Keratinocyte (primary cell): ENCODE measurements at regions not wholly inside any gene's neighbourhood (a gene's known extent, or its start where the extent isn't known, plus 50 kb on each side); places are given as distances from the start of the nearest gene placed in this dataset.
A peak's percentile ranks its signal among the peaks of the same experiment; 100 is the strongest.

Source experiments
- DNase-seq: peaks from one replicate; pipeline ENCODE4 v3.0.0-alpha.2; 2011; ENCODE audit warnings: low read depth, missing footprints, low spot score
- FAIRE-seq: peaks from 2 replicates; lab custom pipeline; 2011; peaks lifted over from hg19 to GRCh38; lab: Jason Lieb, UNC
- H2AFZ ChIP-seq: 2 replicates; pipeline ENCODE4 v1.6.0; 2012; ENCODE audit warnings: low read length, control low read depth, inconsistent platforms; ENCODE audit not compliant: control insufficient read depth
- H3K27ac ChIP-seq: 2 replicates; pipeline ENCODE4 v1.5.1; 2011; ENCODE audit warnings: low read length; ENCODE audit not compliant: control insufficient read depth, insufficient read depth
- H3K27me3 ChIP-seq: 3 replicates; pipeline ENCODE4 v1.6.0; 2011; ENCODE audit warnings: low read length; ENCODE audit not compliant: control insufficient read depth, insufficient read depth; ENCODE audit errors: extremely low read depth
- H3K36me3 ChIP-seq, 2 experiments: 2 replicates in 1 of 2; 3 replicates in 1 of 2; pipeline ENCODE4 v1.5.1; 2011; ENCODE audit warnings: low read length in 2 of 2, mild to moderate bottlenecking in 1 of 2; ENCODE audit not compliant: control insufficient read depth in 2 of 2, insufficient read depth in 2 of 2; ENCODE audit errors: extremely low read depth in 1 of 2
- H3K4me1 ChIP-seq: 3 replicates; pipeline ENCODE4 v1.5.1; 2011; ENCODE audit warnings: low read length; ENCODE audit not compliant: control insufficient read depth, insufficient read depth; ENCODE audit errors: extremely low read depth
- H3K4me2 ChIP-seq: 3 replicates; pipeline ENCODE4 v1.6.0; 2011; ENCODE audit warnings: low read depth, low read length; ENCODE audit not compliant: control insufficient read depth, insufficient read depth; ENCODE audit errors: extremely low read depth
- H3K4me3 ChIP-seq, 3 experiments: fragments of 200-600 bp in 1 of 3; sonication (generic) in 1 of 3; 2 replicates in 2 of 3; 3 replicates in 1 of 3; pipeline ENCODE4 v1.5.1; 2011 to 2016; ENCODE audit warnings: low read length in 3 of 3, mild to moderate bottlenecking in 3 of 3, control low read depth in 2 of 3, inconsistent platforms in 1 of 3, low read depth in 1 of 3, mixed read lengths in 1 of 3, mixed run types in 1 of 3, moderate library complexity in 1 of 3; ENCODE audit not compliant: control insufficient read depth in 2 of 3, insufficient read depth in 2 of 3; ENCODE audit errors: extremely low read depth in 1 of 3
- H3K79me2 ChIP-seq: 2 replicates; pipeline ENCODE4 v1.6.0; 2012; ENCODE audit warnings: low read length; ENCODE audit not compliant: control insufficient read depth, insufficient read depth
- H3K9ac ChIP-seq: 3 replicates; pipeline ENCODE4 v1.6.0; 2011; ENCODE audit warnings: low read length; ENCODE audit not compliant: control insufficient read depth, insufficient read depth; ENCODE audit errors: extremely low read depth
- H3K9me1 ChIP-seq: 3 replicates; pipeline ENCODE4 v1.6.0; 2011; ENCODE audit warnings: low read length; ENCODE audit not compliant: control insufficient read depth, insufficient read depth; ENCODE audit errors: extremely low read depth
- H3K9me3 ChIP-seq: 2 replicates; pipeline ENCODE4 v1.5.1; 2012; ENCODE audit warnings: low read depth, low read length; ENCODE audit not compliant: control insufficient read depth
- H4K20me1 ChIP-seq: 3 replicates; pipeline ENCODE4 v1.6.0; 2011; ENCODE audit warnings: low read length; ENCODE audit not compliant: control insufficient read depth, insufficient read depth; ENCODE audit errors: extremely low read depth
- CTCF ChIP-seq, 3 experiments: IDR thresholded peaks in 1 of 3; conservative IDR thresholded peaks in 1 of 3; optimal IDR thresholded peaks in 1 of 3; 2 replicates in 2 of 3; 3 replicates in 1 of 3; pipeline versions ENCODE3 to v1.5.1; 2011; ENCODE audit warnings: low read length in 3 of 3, mild to moderate bottlenecking in 3 of 3, moderate library complexity in 2 of 3, control low read depth in 1 of 3, inconsistent platforms in 1 of 3; ENCODE audit not compliant: insufficient read depth in 2 of 3; ENCODE audit errors: extremely low read depth in 1 of 3
- EZH2 ChIP-seq: IDR thresholded peaks from one replicate; pipeline ENCODE4 v1.6.1; 2012; ENCODE audit warnings: inconsistent platforms, mild to moderate bottlenecking, low read length, moderate library complexity
- dilution Hi-C: fragments of 300-500 bp; cut with MboI; formaldehyde crosslinking; loops from one replicate; pipeline ENCODE4 v1.7.0; 2020; ENCODE audit warnings: low sequenced_read_pairs; ENCODE audit not compliant: extremely low pct_ligation_motif_present

GRCh38 chr6:157759028-157759427 is 64.0 kb upstream of the SNX9 start:
- H3K79me2 ChIP-seq, result no peaks in the 10 kb centered on the region

GRCh38 chr6:157760137-157760536 is 62.9 kb upstream of the SNX9 start:
- Histone ChIP-seq H3K27me3 (no peaks in the 10 kb centered on the region), H3K4me1 (peaks cover 50% of the 10 kb centered on the region), H3K4me2 (no peak overlapping the region), H3K79me2 (no peaks in the 10 kb centered on the region), H3K36me3 (no peaks in the 10 kb centered on the region), H3K27ac (peak overlapping the region; percentile 47), H4K20me1 (no peaks in the 10 kb centered on the region), H3K4me3 (no peak overlapping the region), H2AFZ (no peak overlapping the region), H3K9me1 (peaks cover 2% of the 10 kb centered on the region), H3K9me3 (no peaks in the 10 kb centered on the region), H3K9ac (peak overlapping the region; percentile 56)
- DNase-seq (no peak), FAIRE-seq (no peak)
- TF ChIP-seq CTCF (optimal IDR thresholded peaks at IDR 0.05 in 1 of 3, IDR thresholded peaks at IDR 0.05 in 1 of 3, conservative IDR thresholded peaks at IDR 0.05 in 1 of 3; ENCODE audit: extremely low read depth in 1 of 3, insufficient read depth in 2 of 3, low read length in 3 of 3), result no peak
- TF ChIP-seq EZH2, result no peak
- dilution Hi-C loops, result no loop called here

More at GRCh38 chr6:157759028-157759427, 64.0 kb upstream of the SNX9 start:
- Histone ChIP-seq H3K27me3 (no peaks in the 10 kb centered on the region), H3K4me3 (no peak overlapping the region), H2AFZ (no peak overlapping the region), H3K36me3 (no peaks in the 10 kb centered on the region), H4K20me1 (no peaks in the 10 kb centered on the region), H3K4me2 (no peak overlapping the region), H3K9me1 (peaks cover 2% of the 10 kb centered on the region), H3K27ac (no peak overlapping the region), H3K4me1 (peaks cover 41% of the 10 kb centered on the region), H3K9me3 (no peaks in the 10 kb centered on the region), H3K9ac (no peak overlapping the region)
- no peak for TF ChIP-seq CTCF (optimal IDR thresholded peaks at IDR 0.05 in 1 of 3, IDR thresholded peaks at IDR 0.05 in 1 of 3, conservative IDR thresholded peaks at IDR 0.05 in 1 of 3; ENCODE audit: extremely low read depth in 1 of 3, insufficient read depth in 2 of 3, low read length in 3 of 3)
- no peak for TF ChIP-seq EZH2
- DNase-seq (no peak), FAIRE-seq (no peak)
- dilution Hi-C loops, result no loop called here
